Stimulated activated CD4-positive, alpha-beta T cell treated with anti-CD3 and anti-CD28 coated beads, Interleukin-4, amount 100 ng/mL, for 24 hours (primary cell): ENCODE measurements at regions not wholly inside any gene's neighbourhood (a gene's known extent, or its start where the extent isn't known, plus 50 kb on each side); places are given as distances from the start of the nearest gene placed in this dataset.
"Not testable (repeated sequence)": the region's sequence is repeated elsewhere in the genome, so short reads cannot be mapped to it uniquely, and the experiment has no call there.

Source experiments
- DNase-seq: peaks from one replicate; pipeline ENCODE4 v3.0.0-alpha.2; 2020

GRCh38 chr17:31798205-31798724, 60.8 kb downstream of the COPRS start:
- DNase-seq, result no peak

- DNase-seq, result not testable (repeated sequence)
These were observed 63.1 kb downstream of the COPRS start for GRCh38 chr17:31795941-31796340.

- no peak for DNase-seq
These were observed 64.9 kb downstream of the COPRS start for GRCh38 chr17:31794111-31794510.

GRCh38 chr17:31793634-31794033, 65.4 kb downstream of the COPRS start:
- not testable (repeated sequence) for DNase-seq

- no peak for DNase-seq
These were observed 66.9 kb downstream of the COPRS start for GRCh38 chr17:31792007-31792585.

- no peak for DNase-seq
These were observed 69.1 kb downstream of the COPRS start for GRCh38 chr17:31789707-31790505.

- DNase-seq, result no peak
These were observed 70.1 kb downstream of the COPRS start for GRCh38 chr17:31788956-31789355.

GRCh38 chr17:31788571-31788946, 70.5 kb downstream of the COPRS start:
- no peak for DNase-seq

- DNase-seq, result no peak
These were observed 71.0 kb downstream of the COPRS start for GRCh38 chr17:31787857-31788570.

- DNase-seq, result no peak
These were observed 72.1 kb downstream of the COPRS start for GRCh38 chr17:31786796-31787481.

- DNase-seq, result no peak
These were observed 78.6 kb downstream of the COPRS start for GRCh38 chr17:31780483-31780882.

GRCh38 chr17:31778523-31778922, 80.5 kb downstream of the COPRS start:
- DNase-seq, result no peak

GRCh38 chr17:31771328-31771727, 87.7 kb downstream of the COPRS start:
- not testable (repeated sequence) for DNase-seq

- DNase-seq, result not testable (repeated sequence)
These were observed 88.5 kb downstream of the COPRS start for GRCh38 chr17:31770501-31770900.

- not testable (repeated sequence) for DNase-seq
These were observed 97.1 kb downstream of the COPRS start for GRCh38 chr17:31761836-31762510.

- DNase-seq, result no peak
These were observed 100.4 kb downstream of the COPRS start for GRCh38 chr17:31758646-31759045.

- DNase-seq, result no peak
These were observed 101.9 kb downstream of the COPRS start for GRCh38 chr17:31757097-31757496.

GRCh38 chr17:31754239-31754945, 104.7 kb downstream of the COPRS start:
- DNase-seq, result no peak

- no peak for DNase-seq
These were observed 106.0 kb downstream of the COPRS start for GRCh38 chr17:31753011-31753410.

- no peak for DNase-seq
These were observed 106.5 kb downstream of the COPRS start for GRCh38 chr17:31752584-31752983.

GRCh38 chr17:31750578-31750977, 108.5 kb downstream of the COPRS start:
- DNase-seq, result no peak

- no peak for DNase-seq
These were observed 110.2 kb downstream of the COPRS start for GRCh38 chr17:31748881-31749280.
